Suprapubic skin (tissue), 3 donors: ENCODE measurements at regions not wholly inside any gene's neighbourhood (a gene's known extent, or its start where the extent isn't known, plus 50 kb on each side); places are given as distances from the start of the nearest gene placed in this dataset.

Source experiments
- CTCF ChIP-seq, 2 donors: fragments of 200-600 bp in 1 of 2; fragments of 450-650 bp in 1 of 2; sonication (generic) in 1 of 2; IDR thresholded peaks; one replicate each; pipeline ENCODE4 v1.5.1; 2016 to 2019; ENCODE audit warnings: antibody characterized with exemption in 2 of 2, mild to moderate bottlenecking in 1 of 2, moderate library complexity in 1 of 2
- POLR2A ChIP-seq, 2 donors: fragments of 450-650 bp; IDR thresholded peaks; one replicate each; pipeline ENCODE4 v1.6.1; 2017; ENCODE audit warnings: antibody characterized with exemption in 2 of 2, mild to moderate bottlenecking in 2 of 2, moderate library complexity in 2 of 2

- no peak for TF ChIP-seq CTCF (IDR thresholded peaks at IDR 0.05)
- TF ChIP-seq POLR2A (IDR thresholded peaks at IDR 0.05), result no peak
Measured at GRCh38 chr20:7449269-7449668, 491.0 kb downstream of the HAO1 start.
